ENCODE measurements at regions not wholly inside any gene's neighbourhood (a gene's known extent, or its start where the extent isn't known, plus 50 kb on each side); places are given as distances from the start of the nearest gene placed in this dataset.
"Not testable (repeated sequence)": the region's sequence is repeated elsewhere in the genome, so short reads cannot be mapped to it uniquely, and the experiment has no call there.

- WGBS (ENCODE audit: insufficient coverage) = no CpG with 5 or more reads among the region's 1 CpG
- Histone ChIP-seq H3K36me3 (ENCODE audit: control insufficient read depth, insufficient read depth, low read length) (no peaks in the 10 kb centered on the region), H3K4me3 (ENCODE audit: low read length) (no peak overlapping the region), H3K27ac (ENCODE audit: low read length) (no peak overlapping the region), H3K27me3 (ENCODE audit: control insufficient read depth, insufficient read depth, low read length) (no peaks in the 10 kb centered on the region), H3K9me3 (ENCODE audit: control insufficient read depth, insufficient read depth, low read length) (no peaks in the 10 kb centered on the region), H3K4me1 (ENCODE audit: control insufficient read depth, insufficient read depth, low read length) (no peaks in the 10 kb centered on the region)
- Mint-ChIP-seq H3K36me3 (no peaks in the 10 kb centered on the region), H3K27me3 (ENCODE audit: low read depth in 2 of 2) (peaks cover 0 to 6% of the 10 kb centered on the region in 2 donors), H3K9me3 (no peaks in the 10 kb centered on the region), H3K4me1 (no peaks in the 10 kb centered on the region), H3K4me3 (no peak overlapping the region), H3K27ac (no peak overlapping the region)
- no peak for DNase-seq
- no peak for ATAC-seq
- intact Hi-C loops (cut with micrococcal nuclease) = no loop called here
- TF ChIP-seq CTCF (IDR thresholded peaks at IDR 0.05) = no peak
Measured at GRCh38 chr5:111958851-111959250, 201.9 kb upstream of the NREP start.

- H3K36me3 Mint-ChIP-seq; H3K9me3 Mint-ChIP-seq; H3K4me3 ChIP-seq (ENCODE audit: low read length); H3K4me1 ChIP-seq (ENCODE audit: control insufficient read depth, insufficient read depth, low read length); ATAC-seq; H3K27me3 ChIP-seq (ENCODE audit: control insufficient read depth, insufficient read depth, low read length); intact Hi-C loops (cut with micrococcal nuclease); H3K27ac Mint-ChIP-seq; H3K27ac ChIP-seq (ENCODE audit: low read length); DNase-seq; H3K4me3 Mint-ChIP-seq; H3K4me1 Mint-ChIP-seq; H3K27me3 Mint-ChIP-seq (ENCODE audit: low read depth in 2 of 2); H3K36me3 ChIP-seq (ENCODE audit: control insufficient read depth, insufficient read depth, low read length); H3K9me3 ChIP-seq (ENCODE audit: control insufficient read depth, insufficient read depth, low read length): not testable (repeated sequence)
- no CpG with 5 or more reads among the region's 3 CpGs for WGBS (ENCODE audit: insufficient coverage)
Measured at GRCh38 chr5:111956765-111957164, 199.8 kb upstream of the NREP start.

- WGBS (ENCODE audit: insufficient coverage) = no CpG with 5 or more reads among the region's 3 CpGs
Measured at GRCh38 chr5:111954516-111955395, 197.8 kb upstream of the NREP start.

More at GRCh38 chr5:111954516-111955395, 197.8 kb upstream of the NREP start:
- no peaks in the 10 kb centered on the region for H3K4me1 Mint-ChIP-seq
- ATAC-seq = no peak
- Histone ChIP-seq H3K9me3 (ENCODE audit: control insufficient read depth, insufficient read depth, low read length) (no peaks in the 10 kb centered on the region), H3K27ac (ENCODE audit: low read length) (no peak overlapping the region), H3K27me3 (ENCODE audit: control insufficient read depth, insufficient read depth, low read length) (no peaks in the 10 kb centered on the region), H3K4me3 (ENCODE audit: low read length) (no peak overlapping the region), H3K36me3 (ENCODE audit: control insufficient read depth, insufficient read depth, low read length) (no peaks in the 10 kb centered on the region), H3K4me1 (ENCODE audit: control insufficient read depth, insufficient read depth, low read length) (no peaks in the 10 kb centered on the region)
- peaks cover 3 to 6% of the 10 kb centered on the region in 2 donors for H3K27me3 Mint-ChIP-seq (ENCODE audit: low read depth in 2 of 2)
- no peak for TF ChIP-seq CTCF (IDR thresholded peaks at IDR 0.05)
- no peak overlapping the region for H3K4me3 Mint-ChIP-seq
- H3K9me3 Mint-ChIP-seq = no peaks in the 10 kb centered on the region
- H3K27ac Mint-ChIP-seq = no peak overlapping the region
- no peak for DNase-seq
- H3K36me3 Mint-ChIP-seq = no peaks in the 10 kb centered on the region
- intact Hi-C loops (cut with micrococcal nuclease) = no loop called here
